A673 (cell line): ENCODE measurements at regions not wholly inside any gene's neighbourhood (a gene's known extent, or its start where the extent isn't known, plus 50 kb on each side); places are given as distances from the start of the nearest gene placed in this dataset.

Experiments used
- BruUV-seq: library from RNA; stranded (reverse); fragments of 400-500 nt; replicated peaks from 2 replicates; lab custom pipeline; 2021; lab: Mats Ljungman, UMichigan
- CTCF ChIA-PET: fragments of 300-600 bp; sonication (Branson Sonifier 250); formaldehyde crosslinking; loops from one replicate; lab custom pipeline; 2022; ENCODE audit warnings: antibody characterized with exemption; lab: Charles Lee
- POLR2A ChIA-PET: fragments of 300-600 bp; sonication (Branson Sonifier 250); formaldehyde crosslinking; loops from one replicate; lab custom pipeline; 2022; ENCODE audit warnings: antibody characterized with exemption; ENCODE audit not compliant: low non-redundant PET; lab: Charles Lee
- DNase-seq: peaks from one replicate; pipeline ENCODE4 v3.0.0-alpha.2; 2015; ENCODE audit warnings: low spot score
- H3K27ac ChIP-seq: fragments of 200-600 bp; sonication (generic); 2 replicates; pipeline ENCODE4 v1.5.1; 2016; ENCODE audit warnings: mixed run types, low read depth, mild to moderate bottlenecking, mixed read lengths, antibody characterized with exemption, low read length; ENCODE audit not compliant: poor library complexity, severe bottlenecking
- H3K27me3 ChIP-seq: fragments of 200-600 bp; sonication (generic); replicated peaks from 2 replicates; pipeline ENCODE4 v1.6.1; 2017; ENCODE audit warnings: mixed run types, low read depth, mild to moderate bottlenecking, mixed read lengths, antibody characterized with exemption, low read length; ENCODE audit not compliant: insufficient read depth, poor library complexity
- H3K36me3 ChIP-seq: fragments of 200-600 bp; sonication (generic); 2 replicates; pipeline ENCODE4 v1.6.1; 2016; ENCODE audit warnings: mixed run types, mild to moderate bottlenecking, mixed read lengths, antibody characterized with exemption, low read length; ENCODE audit not compliant: insufficient read depth, poor library complexity, severe bottlenecking
- H3K4me1 ChIP-seq: fragments of 200-600 bp; sonication (generic); 2 replicates; pipeline ENCODE4 v1.6.1; 2017; ENCODE audit warnings: mixed run types, mild to moderate bottlenecking, mixed read lengths, antibody characterized with exemption, low read length; ENCODE audit not compliant: insufficient read depth, poor library complexity, severe bottlenecking
- H3K4me3 ChIP-seq: fragments of 200-600 bp; sonication (generic); 2 replicates; pipeline ENCODE4 v1.5.1; 2016; ENCODE audit warnings: low read depth, mixed run types, mild to moderate bottlenecking, mixed read lengths, low read length; ENCODE audit not compliant: poor library complexity, severe bottlenecking
- H3K9me3 ChIP-seq: fragments of 200-600 bp; sonication (generic); 2 replicates; pipeline ENCODE4 v1.6.1; 2016; ENCODE audit warnings: mixed run types, low read depth, mild to moderate bottlenecking, mixed read lengths, antibody characterized with exemption, low read length; ENCODE audit not compliant: poor library complexity, severe bottlenecking
- EZH2 ChIP-seq: fragments of 200-600 bp; sonication (generic); IDR thresholded peaks from 2 replicates; pipeline ENCODE4 v1.6.1; 2017; ENCODE audit warnings: borderline replicate concordance, low read depth, mild to moderate bottlenecking, mixed read lengths, antibody characterized with exemption, low read length; ENCODE audit not compliant: poor library complexity, severe bottlenecking
- intact Hi-C: fragments of 100-400 bp; cut with micrococcal nuclease; formaldehyde crosslinking; loops from one replicate; pipeline ENCODE4 v1.10.0; 2022; ENCODE audit not compliant: unreplicated experiment
- TF ChIP-seq, protein P1 (sequence below): fragments of 300-800, 200-600 bp; sonication (generic); conservative IDR thresholded peaks from 2 replicates; pipeline ENCODE4 v1.5.1; 2017; ENCODE audit warnings: low read depth, mild to moderate bottlenecking, antibody characterized with exemption, low read length, moderate library complexity, mixed read lengths

DNA sequence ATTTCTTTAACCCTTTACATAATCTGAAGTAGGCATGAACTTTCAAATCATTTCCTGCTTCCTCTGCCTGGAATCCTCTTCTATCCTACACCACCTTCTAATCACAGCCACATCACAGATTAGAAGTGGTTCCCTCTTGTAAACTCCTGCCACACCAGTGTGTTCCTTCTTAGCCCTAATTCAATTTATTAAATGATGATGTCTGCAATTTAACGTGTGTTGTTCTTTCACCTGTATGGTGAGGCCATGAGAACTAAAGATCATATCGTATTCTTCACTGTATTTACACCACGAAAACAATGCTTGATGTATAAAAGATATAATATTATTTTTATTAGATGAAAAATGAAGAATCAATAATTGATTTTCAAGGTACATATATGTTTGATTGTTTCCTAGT, 494.3 kb downstream of the EPHA4 start:
- ChIA-PET POLR2A (no interaction called here), CTCF (no interaction called here)
- no peak for DNase-seq
- no peaks in the 10 kb centered on the region for H3K4me1 ChIP-seq
- H3K36me3 ChIP-seq = no peaks in the 10 kb centered on the region
- no TSS peak for BruUV-seq
- no peaks in the 10 kb centered on the region for H3K9me3 ChIP-seq
- TF ChIP-seq, protein P1, sequence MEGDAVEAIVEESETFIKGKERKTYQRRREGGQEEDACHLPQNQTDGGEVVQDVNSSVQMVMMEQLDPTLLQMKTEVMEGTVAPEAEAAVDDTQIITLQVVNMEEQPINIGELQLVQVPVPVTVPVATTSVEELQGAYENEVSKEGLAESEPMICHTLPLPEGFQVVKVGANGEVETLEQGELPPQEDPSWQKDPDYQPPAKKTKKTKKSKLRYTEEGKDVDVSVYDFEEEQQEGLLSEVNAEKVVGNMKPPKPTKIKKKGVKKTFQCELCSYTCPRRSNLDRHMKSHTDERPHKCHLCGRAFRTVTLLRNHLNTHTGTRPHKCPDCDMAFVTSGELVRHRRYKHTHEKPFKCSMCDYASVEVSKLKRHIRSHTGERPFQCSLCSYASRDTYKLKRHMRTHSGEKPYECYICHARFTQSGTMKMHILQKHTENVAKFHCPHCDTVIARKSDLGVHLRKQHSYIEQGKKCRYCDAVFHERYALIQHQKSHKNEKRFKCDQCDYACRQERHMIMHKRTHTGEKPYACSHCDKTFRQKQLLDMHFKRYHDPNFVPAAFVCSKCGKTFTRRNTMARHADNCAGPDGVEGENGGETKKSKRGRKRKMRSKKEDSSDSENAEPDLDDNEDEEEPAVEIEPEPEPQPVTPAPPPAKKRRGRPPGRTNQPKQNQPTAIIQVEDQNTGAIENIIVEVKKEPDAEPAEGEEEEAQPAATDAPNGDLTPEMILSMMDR = no peak
- no peak for TF ChIP-seq EZH2
- H3K27me3 ChIP-seq = no peaks in the 10 kb centered on the region
- intact Hi-C loops = no loop called here
- H3K4me3 ChIP-seq = no peak overlapping the region
- H3K27ac ChIP-seq = no peak overlapping the region

GRCh38 chr2:221085341-221085900, 486.7 kb downstream of the EPHA4 start:
- ChIA-PET CTCF (no interaction called here), POLR2A (no interaction called here)
- intact Hi-C loops = no loop called here
- no TSS peak for BruUV-seq
- Histone ChIP-seq H3K4me1 (peaks cover 12% of the 10 kb centered on the region), H3K27me3 (no peaks in the 10 kb centered on the region), H3K9me3 (no peaks in the 10 kb centered on the region), H3K27ac (no peak overlapping the region), H3K36me3 (no peaks in the 10 kb centered on the region), H3K4me3 (no peak overlapping the region)
- no peak for DNase-seq
- TF ChIP-seq, protein P1 = no peak
- TF ChIP-seq EZH2 = no peak

DNA sequence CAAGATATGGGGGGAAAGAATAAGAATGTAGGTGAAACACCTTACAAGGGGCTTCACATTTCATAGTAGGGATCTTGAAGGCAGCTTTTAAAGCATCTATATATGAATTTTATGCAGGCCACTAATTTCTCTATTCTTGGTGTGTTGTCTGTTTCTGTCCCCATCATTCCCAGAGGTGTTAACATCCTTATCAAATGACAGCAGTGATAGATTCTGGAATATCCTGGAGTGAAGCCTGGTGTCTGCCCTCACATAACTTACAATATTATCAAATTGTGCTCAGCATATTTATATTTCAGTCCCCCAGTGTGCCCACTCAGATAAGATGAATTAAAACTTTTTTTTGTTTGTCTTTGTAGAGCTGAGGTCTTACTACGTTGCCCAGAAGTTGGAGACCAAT, 486.2 kb downstream of the EPHA4 start:
- no peak overlapping the region for H3K27ac ChIP-seq
- POLR2A ChIA-PET = no interaction called here
- no peaks in the 10 kb centered on the region for H3K36me3 ChIP-seq
- CTCF ChIA-PET = no interaction called here
- H3K4me3 ChIP-seq = no peak overlapping the region
- TF ChIP-seq, protein P1 = no peak
- TF ChIP-seq EZH2 = no peak
- no TSS peak for BruUV-seq
- intact Hi-C loops = no loop called here
- H3K27me3 ChIP-seq = no peaks in the 10 kb centered on the region
- H3K4me1 ChIP-seq = peaks cover 12% of the 10 kb centered on the region
- no peaks in the 10 kb centered on the region for H3K9me3 ChIP-seq
- DNase-seq = no peak
